IMR-90 (cell line): ENCODE measurements at regions not wholly inside any gene's neighbourhood (a gene's known extent, or its start where the extent isn't known, plus 50 kb on each side); places are given as distances from the start of the nearest gene placed in this dataset.

Experiments used
- ATAC-seq: fragments of 200-7000 bp; cut with Tn5 transposase; 2 replicates; pipeline ENCODE4 v1.9.1; 2020; ENCODE audit warnings: low read depth, mild to moderate bottlenecking, moderate library complexity
- BruUV-seq: library from RNA; stranded (reverse); fragments of 400-500 nt; replicated peaks from 2 replicates; lab custom pipeline; 2021; lab: Mats Ljungman, UMichigan
- CTCF ChIA-PET: fragments of 300-600 bp; formaldehyde crosslinking; extraction: SDS; loops from one replicate; lab custom pipeline; 2021; ENCODE audit warnings: antibody characterized with exemption; lab: Yijun Ruan, JAX
- POLR2A ChIA-PET: fragments of 300-600 bp; sonication (Branson Sonifier 250); formaldehyde crosslinking; loops from one replicate; lab custom pipeline; 2022; ENCODE audit warnings: antibody characterized with exemption; ENCODE audit not compliant: unreplicated experiment; lab: Charles Lee
- DNase-seq: peaks from one replicate; pipeline ENCODE4 v3.0.0; 2013
- H2AFZ ChIP-seq: replicated peaks from 2 replicates; pipeline ENCODE3; 2013; ENCODE audit warnings: low read length, mild to moderate bottlenecking; ENCODE audit not compliant: poor library complexity
- H2AK5ac ChIP-seq: 2 replicates; pipeline ENCODE4 v1.6.1; 2013; ENCODE audit warnings: low read depth, low read length, inconsistent platforms
- H2AK9ac ChIP-seq: replicated peaks from 2 replicates; pipeline ENCODE3; 2013; ENCODE audit warnings: mild to moderate bottlenecking, low read depth, low read length, moderate library complexity; ENCODE audit not compliant: poor library complexity
- H2BK120ac ChIP-seq: 2 replicates; pipeline ENCODE4 v1.6.1; 2013; ENCODE audit warnings: low read depth, low read length, inconsistent platforms
- H2BK15ac ChIP-seq: 3 replicates; pipeline ENCODE4 v1.6.1; 2013; ENCODE audit warnings: low read depth, low read length, inconsistent platforms
- H2BK20ac ChIP-seq: 2 replicates; pipeline ENCODE4 v1.6.1; 2013; ENCODE audit warnings: low read depth, mild to moderate bottlenecking, inconsistent platforms, low read length, moderate library complexity
- H2BK5ac ChIP-seq: 2 replicates; pipeline ENCODE4 v1.6.1; 2013; ENCODE audit warnings: mild to moderate bottlenecking, low read depth, low read length, inconsistent platforms; ENCODE audit not compliant: poor library complexity, severe bottlenecking
- H3K14ac ChIP-seq: replicated peaks from 2 replicates; pipeline ENCODE4 v1.6.1; 2013; ENCODE audit warnings: low read depth, low read length, inconsistent platforms
- H3K18ac ChIP-seq: 2 replicates; pipeline ENCODE4 v1.6.1; 2013; ENCODE audit warnings: low read depth, low read length, control low read depth
- H3K23ac ChIP-seq: 2 replicates; pipeline ENCODE4 v1.6.1; 2013; ENCODE audit warnings: low read depth, low read length, inconsistent platforms
- H3K27ac ChIP-seq: 2 replicates; pipeline ENCODE4 v1.5.1; 2013; ENCODE audit warnings: mild to moderate bottlenecking, control low read depth, low read length; ENCODE audit not compliant: insufficient read depth
- H3K27me3 ChIP-seq: 2 replicates; pipeline ENCODE4 v1.6.1; 2013; ENCODE audit warnings: low read length; ENCODE audit not compliant: control insufficient read depth, insufficient read depth
- H3K36me3 ChIP-seq: 2 replicates; pipeline ENCODE4 v1.6.1; 2013; ENCODE audit warnings: low read length, mixed read lengths; ENCODE audit not compliant: control insufficient read depth, insufficient read depth
- H3K4ac ChIP-seq: 2 replicates; pipeline ENCODE4 v1.6.1; 2013; ENCODE audit warnings: low read depth, low read length, inconsistent platforms
- H3K4me1 ChIP-seq: 2 replicates; pipeline ENCODE4 v1.6.1; 2013; ENCODE audit warnings: low read length, mixed read lengths; ENCODE audit not compliant: control insufficient read depth, insufficient read depth
- H3K4me2 ChIP-seq: 2 replicates; pipeline ENCODE4 v1.6.1; 2013; ENCODE audit warnings: low read depth, mild to moderate bottlenecking, control low read depth, low read length, moderate library complexity
- H3K4me3 ChIP-seq: 2 replicates; pipeline ENCODE4 v1.5.1; 2013; ENCODE audit warnings: low read depth, mild to moderate bottlenecking, control low read depth, low read length, moderate library complexity; ENCODE audit not compliant: insufficient read depth
- H3K56ac ChIP-seq: 2 replicates; pipeline ENCODE4 v1.6.1; 2013; ENCODE audit warnings: low read length, inconsistent platforms; ENCODE audit not compliant: insufficient read depth; ENCODE audit errors: extremely low read depth
- H3K79me1 ChIP-seq, 2 experiments: 2 replicates each; pipeline ENCODE4 v1.6.1; 2013; ENCODE audit warnings: low read length in 2 of 2, inconsistent platforms in 1 of 2, low read depth in 1 of 2
- H3K9ac ChIP-seq: 2 replicates; pipeline ENCODE4 v1.6.1; 2013; ENCODE audit warnings: low read depth, low read length, control low read depth
- H3K9me1 ChIP-seq: 2 replicates; pipeline ENCODE4 v1.6.1; 2013; ENCODE audit warnings: low read length, inconsistent platforms; ENCODE audit not compliant: insufficient read depth
- H3K9me3 ChIP-seq: 2 replicates; pipeline ENCODE4 v1.6.1; 2013; ENCODE audit warnings: low read length; ENCODE audit not compliant: control insufficient read depth, insufficient read depth
- H4K20me1 ChIP-seq: 2 replicates; pipeline ENCODE4 v1.6.1; 2013; ENCODE audit warnings: low read length, inconsistent platforms; ENCODE audit not compliant: insufficient read depth
- H4K5ac ChIP-seq: 2 replicates; pipeline ENCODE4 v1.6.1; 2013; ENCODE audit warnings: mild to moderate bottlenecking, low read depth, low read length, control low read depth
- H4K8ac ChIP-seq, 2 experiments: 2 replicates each; pipeline ENCODE4 v1.6.1; 2013; ENCODE audit warnings: low read depth in 2 of 2, low read length in 2 of 2, control low read depth in 1 of 2, inconsistent platforms in 1 of 2
- H4K91ac ChIP-seq: 2 replicates; pipeline ENCODE4 v1.6.1; 2013; ENCODE audit warnings: low read depth, low read length, inconsistent platforms; ENCODE audit not compliant: insufficient read depth
- MAFK ChIP-seq: IDR thresholded peaks from 2 replicates; pipeline ENCODE4 v1.6.1; 2012; ENCODE audit warnings: low read depth, low read length, improper control_type of control experiment
- RCOR1 ChIP-seq: IDR thresholded peaks from 2 replicates; pipeline ENCODE4 v1.6.1; 2012; ENCODE audit warnings: mild to moderate bottlenecking, low read length, improper control_type of control experiment; ENCODE audit not compliant: insufficient replicate concordance
- USF2 ChIP-seq: fragments of 150-350 bp; IDR thresholded peaks from 2 replicates; pipeline ENCODE4 v1.6.1; 2017; ENCODE audit warnings: mild to moderate bottlenecking, antibody characterized with exemption, low read length, low read depth
- dilution Hi-C: fragments of 300-500 bp; cut with HindIII; formaldehyde crosslinking; loops from one replicate; pipeline ENCODE4 v1.14.3; 2018; ENCODE audit warnings: low sequenced_read_pairs; ENCODE audit not compliant: unreplicated experiment
- in situ Hi-C: fragments of 300-500 bp; cut with MboI; formaldehyde crosslinking; loops from 3 replicates; pipeline ENCODE4 v1.14.3; 2019; ENCODE audit warnings: low sequenced_read_pairs, inconsistent platforms, mixed read lengths
- intact Hi-C: fragments of 100-400 bp; cut with micrococcal nuclease; formaldehyde crosslinking; loops from 2 replicates; pipeline ENCODE4 v1.10.0; 2022

- no peak for TF ChIP-seq RCOR1
- peak; percentile 68 for TF ChIP-seq MAFK
- no peak for TF ChIP-seq USF2
- BruUV-seq: no TSS peak
- DNase-seq (no peak), ATAC-seq (no peak)
- Histone ChIP-seq H3K18ac (no peak overlapping the region), H4K5ac (no peak overlapping the region; the same call in 1 of the 2 replicates), H3K79me1 (no peaks in the 10 kb centered on the region), H3K9me1 (peaks cover 5% of the 10 kb centered on the region; the same call in 1 of the 2 replicates), H3K4ac (no peak overlapping the region), H2BK20ac (peak overlapping the region; percentile 3; the same call in 1 of the 2 replicates), H3K27me3 (no peaks in the 10 kb centered on the region), H2AFZ (no peak overlapping the region), H2BK120ac (peak overlapping the region; percentile 48), H4K91ac (no peak overlapping the region), H2AK9ac (no peak overlapping the region), H3K4me3 (no peak overlapping the region), H4K8ac (no peak overlapping the region), H3K4me1 (peaks cover 5% of the 10 kb centered on the region; the same call in 1 of the 2 replicates), H3K14ac (no peak overlapping the region), H2AK5ac (no peak overlapping the region), H3K56ac (no peak overlapping the region), H3K27ac (no peak overlapping the region), H4K20me1 (no peaks in the 10 kb centered on the region), H3K36me3 (no peaks in the 10 kb centered on the region), H2BK5ac (no peak overlapping the region), H3K9ac (no peak overlapping the region), H3K4me2 (no peak overlapping the region), H2BK15ac (no peak overlapping the region), H3K23ac (no peak overlapping the region), H3K9me3 (no peaks in the 10 kb centered on the region)
- in situ Hi-C loops (no loop called here), intact Hi-C loops (no loop called here), dilution Hi-C loops (no loop called here)
- ChIA-PET POLR2A (no interaction called here), CTCF (interaction anchor here (1.5 kb wide), 1 partner anchor 16 kb away, joined by 3 read pairs; no protein-coding TSS in a partner anchor)
These were observed 577.5 kb downstream of the CD109 start for GRCh38 chr6:74273541-74273940.
